WI38 (cell line): ENCODE measurements at regions not wholly inside any gene's neighbourhood (a gene's known extent, or its start where the extent isn't known, plus 50 kb on each side); places are given as distances from the start of the nearest gene placed in this dataset.
A peak's percentile ranks its signal among the peaks of the same experiment; 100 is the strongest.
"Not testable (repeated sequence)": the region's sequence is repeated elsewhere in the genome, so short reads cannot be mapped to it uniquely, and the experiment has no call there.

Experiments
- H3K4me3 ChIP-seq: 2 replicates; pipeline ENCODE4 v1.5.1; 2011; ENCODE audit warnings: low read depth, mild to moderate bottlenecking, control low read depth, low read length
- CTCF ChIP-seq: IDR thresholded peaks from 2 replicates; pipeline ENCODE4 v1.5.1; 2012; ENCODE audit warnings: low read depth, mild to moderate bottlenecking, control low read depth, low read length

GRCh38 chr4:18689308-18690115, 668.0 kb upstream of the LCORL start:
- H3K4me3 ChIP-seq: no peak overlapping the region

GRCh38 chr4:18688351-18688750, 666.8 kb upstream of the LCORL start:
- H3K4me3 ChIP-seq: not testable (repeated sequence)

More at GRCh38 chr4:18689308-18690115, 668.0 kb upstream of the LCORL start:
- peak; percentile 55 for TF ChIP-seq CTCF

GRCh38 chr4:18686338-18687037, 664.9 kb upstream of the LCORL start:
- no peak overlapping the region for H3K4me3 ChIP-seq
- no peak for TF ChIP-seq CTCF

GRCh38 chr4:18684932-18685331, 663.4 kb upstream of the LCORL start:
- TF ChIP-seq CTCF: no peak
- H3K4me3 ChIP-seq: no peak overlapping the region

- no peak for TF ChIP-seq CTCF
- no peak overlapping the region for H3K4me3 ChIP-seq
These were observed 655.0 kb upstream of the LCORL start for GRCh38 chr4:18676526-18676915.

GRCh38 chr4:18675586-18676525, 654.3 kb upstream of the LCORL start:
- TF ChIP-seq CTCF: no peak
- H3K4me3 ChIP-seq: no peak overlapping the region

- H3K4me3 ChIP-seq: no peak overlapping the region
- no peak for TF ChIP-seq CTCF
These were observed 648.5 kb upstream of the LCORL start for GRCh38 chr4:18670034-18670433.
